Endothelial cell (in vitro differentiated cells): ENCODE measurements at regions not wholly inside any gene's neighbourhood (a gene's known extent, or its start where the extent isn't known, plus 50 kb on each side); places are given as distances from the start of the nearest gene placed in this dataset.

Experiments used
- DNase-seq: peaks from one replicate; pipeline ENCODE4 v3.0.0; 2021; ENCODE audit warnings: low spot score
- H3K27ac Mint-ChIP-seq: one replicate; pipeline ENCODE4 v1.8.0; 2021; ENCODE audit warnings: mixed read lengths, inconsistent platforms; ENCODE audit not compliant: unreplicated experiment
- H3K27me3 Mint-ChIP-seq: one replicate; pipeline ENCODE4 v1.8.0; 2021; ENCODE audit warnings: mild to moderate bottlenecking, moderate library complexity, mixed read lengths, inconsistent platforms; ENCODE audit not compliant: unreplicated experiment
- H3K36me3 Mint-ChIP-seq: one replicate; pipeline ENCODE4 v1.8.0; 2021; ENCODE audit warnings: mild to moderate bottlenecking, low read depth, mixed read lengths, inconsistent platforms; ENCODE audit not compliant: unreplicated experiment
- H3K4me1 Mint-ChIP-seq: one replicate; pipeline ENCODE4 v1.8.0; 2021; ENCODE audit warnings: mild to moderate bottlenecking, mixed read lengths, inconsistent platforms; ENCODE audit not compliant: unreplicated experiment
- H3K4me3 Mint-ChIP-seq: one replicate; pipeline ENCODE4 v1.8.0; 2021; ENCODE audit warnings: mild to moderate bottlenecking, mixed read lengths, inconsistent platforms; ENCODE audit not compliant: unreplicated experiment
- H3K9me3 Mint-ChIP-seq: one replicate; pipeline ENCODE4 v1.8.0; 2021; ENCODE audit warnings: mixed read lengths, inconsistent platforms; ENCODE audit not compliant: unreplicated experiment
- TF ChIP-seq, protein P1 (sequence below): fragments of 200-600 bp; sonication (generic); IDR thresholded peaks from one replicate; pipeline ENCODE4 v1.5.0; 2021; ENCODE audit warnings: antibody characterized with exemption; ENCODE audit not compliant: unreplicated experiment

DNA sequence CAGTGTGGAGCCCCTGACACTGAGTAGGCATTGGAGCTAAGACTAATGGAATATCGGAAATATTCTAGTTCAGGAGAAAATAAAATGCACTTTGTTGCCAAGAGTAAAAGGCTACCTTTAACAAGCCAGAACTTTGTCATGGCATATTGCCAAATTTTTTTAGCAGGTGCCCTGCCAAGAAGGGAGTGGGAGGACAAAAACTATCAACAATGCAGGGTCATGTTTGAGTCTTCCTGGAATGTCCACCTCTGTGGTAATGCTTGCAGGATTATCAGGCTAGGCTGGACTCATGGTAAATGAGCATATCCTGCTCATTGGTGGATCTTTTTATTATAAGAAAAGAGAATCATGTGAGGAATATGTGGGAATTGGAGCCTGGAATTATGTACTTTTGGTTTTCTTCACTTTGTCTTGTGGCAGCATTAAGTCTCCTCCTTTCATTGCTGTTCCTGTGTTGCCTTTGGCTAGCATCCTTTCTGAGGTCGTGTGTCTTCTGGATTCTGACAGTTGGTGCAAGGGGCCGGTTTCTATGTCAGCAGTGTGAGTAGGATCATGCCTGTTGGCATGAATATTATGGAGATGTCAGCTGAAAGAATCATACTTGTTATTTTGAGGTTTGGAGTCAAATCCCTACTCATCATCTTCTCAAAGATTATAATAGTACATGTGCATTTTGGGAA, 122.9 kb upstream of the SPRY2 start:
- TF ChIP-seq, protein P1, sequence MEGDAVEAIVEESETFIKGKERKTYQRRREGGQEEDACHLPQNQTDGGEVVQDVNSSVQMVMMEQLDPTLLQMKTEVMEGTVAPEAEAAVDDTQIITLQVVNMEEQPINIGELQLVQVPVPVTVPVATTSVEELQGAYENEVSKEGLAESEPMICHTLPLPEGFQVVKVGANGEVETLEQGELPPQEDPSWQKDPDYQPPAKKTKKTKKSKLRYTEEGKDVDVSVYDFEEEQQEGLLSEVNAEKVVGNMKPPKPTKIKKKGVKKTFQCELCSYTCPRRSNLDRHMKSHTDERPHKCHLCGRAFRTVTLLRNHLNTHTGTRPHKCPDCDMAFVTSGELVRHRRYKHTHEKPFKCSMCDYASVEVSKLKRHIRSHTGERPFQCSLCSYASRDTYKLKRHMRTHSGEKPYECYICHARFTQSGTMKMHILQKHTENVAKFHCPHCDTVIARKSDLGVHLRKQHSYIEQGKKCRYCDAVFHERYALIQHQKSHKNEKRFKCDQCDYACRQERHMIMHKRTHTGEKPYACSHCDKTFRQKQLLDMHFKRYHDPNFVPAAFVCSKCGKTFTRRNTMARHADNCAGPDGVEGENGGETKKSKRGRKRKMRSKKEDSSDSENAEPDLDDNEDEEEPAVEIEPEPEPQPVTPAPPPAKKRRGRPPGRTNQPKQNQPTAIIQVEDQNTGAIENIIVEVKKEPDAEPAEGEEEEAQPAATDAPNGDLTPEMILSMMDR: no peak
- no peak overlapping the region for H3K27ac Mint-ChIP-seq
- no peak overlapping the region for H3K4me3 Mint-ChIP-seq
- H3K9me3 Mint-ChIP-seq: no peaks in the 10 kb centered on the region
- peaks cover 3% of the 10 kb centered on the region for H3K27me3 Mint-ChIP-seq
- H3K36me3 Mint-ChIP-seq: no peaks in the 10 kb centered on the region
- DNase-seq: no peak
- H3K4me1 Mint-ChIP-seq: no peaks in the 10 kb centered on the region

DNA sequence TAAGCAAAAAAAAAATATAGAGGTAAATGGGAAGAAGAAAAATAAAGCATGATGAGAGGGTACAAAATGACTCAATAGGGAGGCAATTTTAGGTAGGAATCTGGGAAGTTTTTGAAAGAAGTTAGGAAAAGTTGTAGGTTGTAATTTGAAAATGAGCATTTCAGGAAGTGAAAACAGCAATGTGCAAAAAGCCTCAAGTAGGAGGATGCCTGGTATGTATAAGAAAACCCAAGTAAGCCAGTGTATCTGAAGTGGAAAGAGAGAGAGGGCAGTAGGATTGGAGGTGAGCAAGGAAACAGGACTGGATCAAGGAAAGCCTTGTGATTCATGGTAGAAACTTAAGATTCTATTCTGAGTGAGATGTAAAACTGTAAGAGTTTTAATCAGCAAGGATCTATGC, 121.6 kb upstream of the SPRY2 start:
- Mint-ChIP-seq H3K27me3 (peaks cover 3% of the 10 kb centered on the region), H3K4me3 (no peak overlapping the region), H3K27ac (no peak overlapping the region), H3K4me1 (no peaks in the 10 kb centered on the region), H3K9me3 (no peaks in the 10 kb centered on the region), H3K36me3 (no peaks in the 10 kb centered on the region)
- TF ChIP-seq, protein P1: no peak
- DNase-seq: no peak

DNA sequence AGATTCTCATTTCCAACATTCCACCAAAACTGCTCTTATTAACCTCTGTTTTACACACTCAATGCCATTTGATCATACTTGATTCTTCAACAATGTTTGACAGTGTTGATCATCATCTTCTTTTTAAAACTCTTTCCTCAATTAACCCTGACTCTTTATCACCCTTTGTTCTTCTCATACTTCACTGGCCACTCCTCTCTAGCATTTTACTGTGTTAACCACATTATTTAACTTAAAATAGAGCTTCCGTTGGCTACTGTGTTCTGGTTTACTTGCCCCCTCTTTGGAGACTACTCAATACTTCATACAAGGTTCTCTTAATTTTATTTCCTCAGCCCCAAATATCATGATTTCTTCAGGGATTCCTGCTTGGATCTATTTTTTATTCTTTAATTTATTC, 121.1 kb upstream of the SPRY2 start:
- H3K36me3 Mint-ChIP-seq: no peaks in the 10 kb centered on the region
- H3K4me3 Mint-ChIP-seq: no peak overlapping the region
- no peak overlapping the region for H3K27ac Mint-ChIP-seq
- H3K4me1 Mint-ChIP-seq: no peaks in the 10 kb centered on the region
- TF ChIP-seq, protein P1: no peak
- H3K27me3 Mint-ChIP-seq: peaks cover 2% of the 10 kb centered on the region
- DNase-seq: no peak
- no peaks in the 10 kb centered on the region for H3K9me3 Mint-ChIP-seq

DNA sequence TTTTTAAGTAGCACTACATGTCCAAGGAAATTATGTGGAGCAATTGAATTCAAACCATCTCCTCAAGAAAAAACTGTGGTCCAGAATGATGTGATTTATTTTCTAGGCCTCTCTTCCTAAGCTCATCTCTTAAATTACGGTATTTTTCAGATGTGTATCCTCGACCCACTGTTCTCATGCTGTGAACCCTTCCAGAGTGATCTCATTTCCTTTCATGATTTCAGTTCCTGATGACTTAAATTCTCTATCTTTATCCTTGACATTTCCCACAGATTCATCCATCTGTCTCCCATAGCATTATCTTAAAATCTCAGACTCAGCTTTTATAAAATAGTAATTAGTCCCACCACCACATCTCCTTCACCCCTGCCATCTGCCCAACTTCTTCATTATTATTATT, 117.6 kb upstream of the SPRY2 start:
- no peaks in the 10 kb centered on the region for H3K36me3 Mint-ChIP-seq
- no peaks in the 10 kb centered on the region for H3K4me1 Mint-ChIP-seq
- H3K9me3 Mint-ChIP-seq: no peaks in the 10 kb centered on the region
- no peaks in the 10 kb centered on the region for H3K27me3 Mint-ChIP-seq
- TF ChIP-seq, protein P1: no peak
- H3K27ac Mint-ChIP-seq: no peak overlapping the region
- no peak for DNase-seq
- H3K4me3 Mint-ChIP-seq: no peak overlapping the region

DNA sequence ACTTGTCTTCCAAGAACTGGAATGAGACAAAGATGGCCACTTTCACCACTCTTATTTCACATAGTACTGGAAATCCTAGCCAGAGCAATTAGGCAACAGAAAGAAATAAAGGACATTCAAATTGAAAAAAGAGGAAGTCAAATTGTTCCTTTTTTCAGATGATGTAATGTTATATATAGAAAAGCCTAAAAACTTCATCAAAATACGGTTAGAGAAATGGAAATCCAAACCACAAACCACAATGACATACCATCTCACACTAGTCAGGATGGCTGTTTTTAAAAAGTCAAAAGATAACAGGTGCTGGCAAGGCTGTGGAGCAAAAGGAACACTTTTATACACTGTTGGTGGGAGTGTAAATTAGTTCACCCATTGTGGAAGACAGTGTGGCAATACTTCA, 113.3 kb upstream of the SPRY2 start:
- H3K4me3 Mint-ChIP-seq: no peak overlapping the region

More for the DNA sequence above, 113.3 kb upstream of the SPRY2 start:
- Mint-ChIP-seq H3K27me3 (peaks cover 3% of the 10 kb centered on the region), H3K9me3 (no peaks in the 10 kb centered on the region), H3K27ac (no peak overlapping the region), H3K4me1 (no peaks in the 10 kb centered on the region), H3K36me3 (no peaks in the 10 kb centered on the region)
- TF ChIP-seq, protein P1: no peak
- DNase-seq: no peak
